GM20000 (cell line): ENCODE measurements at regions not wholly inside any gene's neighbourhood (a gene's known extent, or its start where the extent isn't known, plus 50 kb on each side); places are given as distances from the start of the nearest gene placed in this dataset.
"Not testable (repeated sequence)": the region's sequence is repeated elsewhere in the genome, so short reads cannot be mapped to it uniquely, and the experiment has no call there.

Source experiments
- DNase-seq: peaks from one replicate; pipeline ENCODE4 v3.0.0; 2012; ENCODE audit warnings: low spot score
- TF ChIP-seq, protein P1 (sequence below): IDR thresholded peaks from 2 replicates; pipeline ENCODE4 v1.5.1; 2012; ENCODE audit warnings: mild to moderate bottlenecking, control low read depth; ENCODE audit errors: extremely low read depth, missing control alignments

DNA sequence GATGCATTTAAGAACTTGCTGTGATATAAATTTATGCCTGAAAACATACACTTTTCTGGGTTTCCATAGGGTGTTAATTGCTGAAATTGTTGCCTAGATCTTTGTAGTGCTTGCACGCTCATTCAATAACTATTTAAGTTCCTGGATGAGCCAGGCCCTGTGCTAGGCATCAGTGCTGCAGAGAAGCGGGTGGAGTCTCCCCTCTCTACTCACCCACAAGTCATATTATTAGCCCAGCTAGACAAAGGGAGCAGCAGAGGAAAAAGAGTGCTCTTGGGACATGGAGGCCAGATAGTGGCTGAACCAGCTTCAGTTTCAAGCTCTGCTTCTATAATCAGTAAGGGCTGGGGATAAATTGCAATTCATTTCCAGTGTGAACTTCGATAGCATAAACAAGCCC, 329.1 kb downstream of the TFAP2B start:
- TF ChIP-seq, protein P1, sequence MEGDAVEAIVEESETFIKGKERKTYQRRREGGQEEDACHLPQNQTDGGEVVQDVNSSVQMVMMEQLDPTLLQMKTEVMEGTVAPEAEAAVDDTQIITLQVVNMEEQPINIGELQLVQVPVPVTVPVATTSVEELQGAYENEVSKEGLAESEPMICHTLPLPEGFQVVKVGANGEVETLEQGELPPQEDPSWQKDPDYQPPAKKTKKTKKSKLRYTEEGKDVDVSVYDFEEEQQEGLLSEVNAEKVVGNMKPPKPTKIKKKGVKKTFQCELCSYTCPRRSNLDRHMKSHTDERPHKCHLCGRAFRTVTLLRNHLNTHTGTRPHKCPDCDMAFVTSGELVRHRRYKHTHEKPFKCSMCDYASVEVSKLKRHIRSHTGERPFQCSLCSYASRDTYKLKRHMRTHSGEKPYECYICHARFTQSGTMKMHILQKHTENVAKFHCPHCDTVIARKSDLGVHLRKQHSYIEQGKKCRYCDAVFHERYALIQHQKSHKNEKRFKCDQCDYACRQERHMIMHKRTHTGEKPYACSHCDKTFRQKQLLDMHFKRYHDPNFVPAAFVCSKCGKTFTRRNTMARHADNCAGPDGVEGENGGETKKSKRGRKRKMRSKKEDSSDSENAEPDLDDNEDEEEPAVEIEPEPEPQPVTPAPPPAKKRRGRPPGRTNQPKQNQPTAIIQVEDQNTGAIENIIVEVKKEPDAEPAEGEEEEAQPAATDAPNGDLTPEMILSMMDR = no peak
- no peak for DNase-seq

DNA sequence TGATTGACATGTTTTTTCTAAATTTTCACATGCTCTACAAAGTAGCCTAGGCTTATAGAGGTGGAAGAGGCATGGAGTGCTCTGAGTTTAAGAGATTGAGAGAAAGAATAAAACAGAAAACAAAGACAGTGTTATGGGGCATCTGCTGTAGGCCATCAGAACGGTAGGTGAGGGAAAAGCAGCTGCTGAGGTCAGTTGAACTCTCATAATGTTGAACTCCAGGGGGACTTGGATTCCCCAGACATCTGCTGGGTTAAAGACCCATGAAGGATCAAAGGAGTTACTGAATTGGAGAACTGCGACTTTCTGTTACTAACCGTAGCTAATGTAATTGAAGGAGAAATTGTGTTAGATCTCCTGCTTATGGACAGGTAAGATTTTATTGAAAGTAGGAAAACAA, 333.9 kb downstream of the TFAP2B start:
- DNase-seq = no peak

DNA sequence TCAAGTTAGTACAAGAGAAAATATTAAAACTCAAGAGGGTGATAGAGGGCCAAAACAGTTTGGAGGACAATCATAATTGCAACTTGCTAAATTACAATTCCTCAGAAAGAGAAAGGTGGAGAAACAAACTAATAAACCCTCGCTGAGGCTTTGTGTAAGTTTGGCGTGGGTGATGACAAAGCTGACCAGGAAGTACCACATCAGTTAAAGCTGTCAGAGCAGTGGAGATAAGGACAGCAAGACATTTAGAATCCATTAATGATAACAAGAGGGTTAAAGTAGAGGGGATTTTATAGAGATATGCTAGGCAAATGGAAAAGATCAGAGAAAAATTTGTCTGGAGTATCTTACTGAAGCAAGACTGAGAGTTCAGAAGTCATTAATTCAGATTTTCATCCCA, 334.4 kb downstream of the TFAP2B start:
- no peak for DNase-seq

More for the DNA sequence above, 333.9 kb downstream of the TFAP2B start:
- TF ChIP-seq, protein P1 = no peak

DNA sequence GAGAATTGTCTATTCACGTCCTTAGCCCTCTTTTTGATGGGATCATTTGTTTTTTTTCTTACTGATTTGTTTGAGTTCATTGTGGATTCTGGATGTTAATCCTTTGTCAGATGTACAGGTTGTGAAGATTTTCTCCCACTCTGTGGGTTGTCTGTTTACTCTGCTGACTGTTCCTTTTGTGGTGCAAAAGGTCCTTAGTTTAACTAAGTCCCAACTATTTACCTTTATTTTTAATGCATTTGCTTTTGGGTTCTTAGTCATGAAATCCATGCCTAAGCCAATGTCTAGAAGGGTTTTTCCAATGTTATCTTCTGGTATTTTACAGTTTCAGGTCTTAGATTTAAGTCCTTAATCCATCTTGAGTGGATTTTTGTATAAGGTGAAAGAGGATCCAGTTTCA, 336.3 kb downstream of the TFAP2B start:
- not testable (repeated sequence) for DNase-seq

More for the DNA sequence above, 334.4 kb downstream of the TFAP2B start:
- TF ChIP-seq, protein P1 = no peak

DNA sequence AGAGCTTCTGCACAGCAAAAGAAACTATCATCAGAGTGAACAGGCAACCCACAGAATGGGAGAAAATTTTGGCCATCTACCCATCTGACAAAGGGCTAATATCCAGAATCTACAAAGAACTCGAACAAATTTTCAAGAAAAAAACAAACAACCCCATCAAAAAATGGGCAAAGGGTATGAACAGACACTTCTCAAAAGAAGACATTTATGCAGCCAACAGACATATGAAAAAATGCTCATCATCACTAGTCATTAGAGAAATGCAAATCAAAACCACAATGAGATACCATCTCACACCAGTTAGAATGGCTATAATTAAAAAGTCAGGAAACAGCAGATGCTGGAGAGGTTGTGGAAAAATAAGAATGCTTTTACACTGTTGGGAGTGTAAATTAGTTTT, 340.6 kb downstream of the TFAP2B start:
- DNase-seq = not testable (repeated sequence)

DNA sequence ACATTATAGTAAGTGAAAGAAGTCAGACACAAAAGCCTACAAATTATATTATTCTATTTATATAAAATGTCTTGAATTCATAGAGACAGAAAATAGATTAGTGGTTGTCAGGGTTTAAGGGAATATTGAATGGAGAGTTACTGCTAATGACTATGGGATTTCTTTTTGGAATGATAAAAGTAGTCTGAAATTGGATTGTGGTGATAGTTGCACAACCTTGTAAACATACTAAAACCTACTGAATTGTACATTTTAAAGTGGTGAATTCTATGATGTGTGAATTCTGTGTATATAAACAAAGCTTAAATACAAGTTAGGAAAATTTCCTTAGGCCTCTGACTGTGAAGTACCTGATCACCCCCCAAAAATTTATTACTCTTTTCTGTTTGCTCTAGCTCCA, 343.1 kb downstream of the TFAP2B start:
- TF ChIP-seq, protein P1 = no peak

DNA sequence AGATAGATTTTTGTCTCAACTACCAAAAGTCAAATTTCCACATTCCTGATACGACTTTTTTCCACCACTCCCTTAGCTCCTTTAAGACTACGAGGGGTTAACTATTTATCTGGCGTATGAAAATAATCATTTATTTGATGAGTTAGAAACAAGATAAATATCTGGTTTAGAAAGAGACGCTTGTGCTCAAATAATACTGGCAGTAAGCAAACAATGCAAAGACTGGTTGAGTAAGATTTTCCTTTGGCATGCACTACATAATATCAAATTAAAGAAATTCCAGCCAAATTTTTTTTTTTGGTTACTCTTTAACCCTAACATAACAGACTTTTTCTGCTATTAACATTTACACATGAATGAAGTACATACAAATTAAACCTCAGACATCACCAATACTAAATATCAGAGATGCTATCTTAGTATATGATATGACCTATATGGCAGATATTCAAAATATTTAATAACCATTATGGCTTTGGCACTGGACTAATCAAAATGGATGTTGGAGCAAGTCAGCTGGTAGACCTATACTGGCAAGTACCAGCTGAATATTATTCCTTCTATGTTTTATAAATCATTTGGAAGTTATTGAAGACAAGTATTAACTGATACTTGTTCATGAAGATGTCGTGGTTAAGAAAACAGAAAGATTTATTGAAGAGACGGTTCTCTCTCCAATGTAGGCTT, 345.3 kb downstream of the TFAP2B start:
- TF ChIP-seq, protein P1 = no peak
- no peak for DNase-seq

More for the DNA sequence above, 343.1 kb downstream of the TFAP2B start:
- DNase-seq = no peak

DNA sequence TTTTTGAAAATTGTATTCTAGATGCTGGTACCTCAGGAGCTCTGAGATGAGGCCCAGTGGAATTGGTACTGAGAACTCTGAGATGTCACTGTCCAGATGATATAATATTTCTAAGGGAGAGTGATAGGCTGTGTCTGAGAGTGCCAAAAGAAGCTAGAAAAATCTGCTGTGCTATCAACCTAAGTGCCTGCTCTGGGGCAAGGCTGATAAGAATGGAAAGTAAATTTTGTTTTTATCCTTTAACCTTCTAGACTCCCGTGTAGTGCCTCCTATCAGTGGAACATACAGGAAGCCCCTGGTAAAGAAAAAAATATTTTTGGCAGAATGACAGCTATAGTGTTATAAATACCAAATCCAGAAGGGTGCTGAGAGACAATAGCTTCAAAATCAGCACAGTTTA, 348.2 kb downstream of the TFAP2B start:
- TF ChIP-seq, protein P1 = no peak
- DNase-seq = no peak
